PC-9 (cell line): ENCODE measurements at regions not wholly inside any gene's neighbourhood (a gene's known extent, or its start where the extent isn't known, plus 50 kb on each side); places are given as distances from the start of the nearest gene placed in this dataset.
"Not testable (repeated sequence)": the region's sequence is repeated elsewhere in the genome, so short reads cannot be mapped to it uniquely, and the experiment has no call there.

Experiments
- BruUV-seq: library from RNA; stranded (reverse); fragments of 400-500 nt; replicated peaks from 2 replicates; lab custom pipeline; 2021; lab: Mats Ljungman, UMichigan
- CTCF ChIA-PET: fragments of 300-600 bp; sonication (Branson Sonifier 250); formaldehyde crosslinking; loops from one replicate; lab custom pipeline; 2022; ENCODE audit warnings: antibody characterized with exemption; lab: Charles Lee
- POLR2A ChIA-PET: fragments of 300-600 bp; sonication (Branson Sonifier 250); formaldehyde crosslinking; loops from one replicate; lab custom pipeline; 2022; ENCODE audit warnings: antibody characterized with exemption; ENCODE audit not compliant: unreplicated experiment; lab: Charles Lee
- DNase-seq, 2 experiments: peaks; one replicate each; pipeline versions ENCODE4 v3.0.0 to v3.0.0-alpha.2; 2015 to 2022; ENCODE audit warnings: mixed read lengths in 1 of 2
- H2AFZ ChIP-seq: fragments of 200-600 bp; sonication (generic); 2 replicates; pipeline ENCODE4 v1.8.1; 2017; ENCODE audit warnings: antibody characterized with exemption
- H3F3A ChIP-seq: fragments of 200-600 bp; sonication (generic); 2 replicates; pipeline ENCODE4 v1.8.1; 2017; ENCODE audit warnings: antibody characterized with exemption, mild to moderate bottlenecking, low read depth; ENCODE audit not compliant: insufficient read depth
- H3K27ac ChIP-seq: fragments of 200-600 bp; sonication (generic); 2 replicates; pipeline ENCODE4 v1.6.1; 2016; ENCODE audit warnings: mixed run types
- H3K27me3 ChIP-seq: fragments of 200-600 bp; sonication (generic); 2 replicates; pipeline ENCODE4 v1.6.1; 2016; ENCODE audit warnings: low read depth, mixed run types; ENCODE audit not compliant: insufficient read depth
- H3K36me3 ChIP-seq: fragments of 200-600 bp; sonication (generic); 2 replicates; pipeline ENCODE4 v1.6.1; 2016; ENCODE audit warnings: low read depth, mixed run types
- H3K4me1 ChIP-seq: fragments of 200-600 bp; sonication (generic); replicated peaks from 2 replicates; pipeline ENCODE4 v1.6.1; 2016; ENCODE audit warnings: mixed run types; ENCODE audit not compliant: insufficient read depth
- H3K4me2 ChIP-seq: fragments of 200-600 bp; sonication (generic); 2 replicates; pipeline ENCODE4 v1.6.1; 2017; ENCODE audit warnings: mixed run types
- H3K4me3 ChIP-seq: fragments of 200-600 bp; sonication (generic); 2 replicates; pipeline ENCODE4 v1.6.1; 2016; ENCODE audit warnings: mixed run types
- H3K79me2 ChIP-seq: fragments of 200-600 bp; sonication (generic); 2 replicates; pipeline ENCODE4 v1.6.1; 2017; ENCODE audit warnings: low read depth, mixed run types
- H3K9me2 ChIP-seq: fragments of 200-600 bp; sonication (generic); 2 replicates; pipeline ENCODE4 v1.8.1; 2017; ENCODE audit warnings: mild to moderate bottlenecking; ENCODE audit not compliant: insufficient read depth
- H3K9me3 ChIP-seq: fragments of 200-600 bp; sonication (generic); 2 replicates; pipeline ENCODE4 v1.8.1; 2016; ENCODE audit warnings: low read depth; ENCODE audit not compliant: insufficient read depth
- H4K20me1 ChIP-seq: fragments of 200-600 bp; sonication (generic); 2 replicates; pipeline ENCODE4 v1.8.1; 2017; ENCODE audit not compliant: insufficient read depth
- intact Hi-C: fragments of 100-400 bp; cut with micrococcal nuclease; formaldehyde crosslinking; loops from one replicate; pipeline ENCODE4 v1.10.0; 2022; ENCODE audit not compliant: unreplicated experiment

- H3K9me2 ChIP-seq, intact Hi-C loops, DNase-seq, H3K27ac ChIP-seq, H3K4me3 ChIP-seq, H3K27me3 ChIP-seq, H3K36me3 ChIP-seq, H3K4me1 ChIP-seq, H3K4me2 ChIP-seq, H4K20me1 ChIP-seq, H3F3A ChIP-seq, CTCF ChIA-PET, H2AFZ ChIP-seq, H3K9me3 ChIP-seq, H3K79me2 ChIP-seq, BruUV-seq, POLR2A ChIA-PET: not testable (repeated sequence)
These were observed 57.8 kb upstream of the NBPF8 start for GRCh38 chr1:120357046-120357445.

- H3K27me3 ChIP-seq, H3K4me1 ChIP-seq, H3K36me3 ChIP-seq, H3F3A ChIP-seq, H4K20me1 ChIP-seq, BruUV-seq, H3K9me3 ChIP-seq, H2AFZ ChIP-seq, H3K27ac ChIP-seq, H3K4me2 ChIP-seq, H3K79me2 ChIP-seq, POLR2A ChIA-PET, intact Hi-C loops, CTCF ChIA-PET, H3K9me2 ChIP-seq, H3K4me3 ChIP-seq: not testable (repeated sequence)
- peak; percentile 4 to 16 for DNase-seq
These were observed 58.7 kb upstream of the NBPF8 start for GRCh38 chr1:120356170-120356569.

GRCh38 chr1:120354618-120355184 lies 60.1 kb upstream of the NBPF8 start:
- H3F3A ChIP-seq, H3K36me3 ChIP-seq, CTCF ChIA-PET, H3K4me1 ChIP-seq, H3K9me3 ChIP-seq, H3K79me2 ChIP-seq, H3K27me3 ChIP-seq, H3K9me2 ChIP-seq, H2AFZ ChIP-seq, intact Hi-C loops, BruUV-seq, POLR2A ChIA-PET, H4K20me1 ChIP-seq: not testable (repeated sequence)
- H3K4me2 ChIP-seq, result peak overlapping the region; percentile 64; the same call in 1 of the 2 replicates
- DNase-seq, result peak; percentile 23 to 74
- H3K27ac ChIP-seq, result peak overlapping the region; percentile 81
- peak overlapping the region; percentile 26; the same call in 1 of the 2 replicates for H3K4me3 ChIP-seq

GRCh38 chr1:120342231-120343073 lies 72.4 kb upstream of the NBPF8 start:
- POLR2A ChIA-PET, H3K27ac ChIP-seq, CTCF ChIA-PET, H3K36me3 ChIP-seq, BruUV-seq, H3K4me1 ChIP-seq, H3K79me2 ChIP-seq, H2AFZ ChIP-seq, H4K20me1 ChIP-seq, H3K9me3 ChIP-seq, intact Hi-C loops, H3K27me3 ChIP-seq, H3K9me2 ChIP-seq, H3F3A ChIP-seq: not testable (repeated sequence)
- Histone ChIP-seq H3K4me2 (peak overlapping the region; percentile 87), H3K4me3 (peak overlapping the region; percentile 57)
- DNase-seq, result peak in 1 of 2 experiments; percentile 31

- H3K27ac ChIP-seq, intact Hi-C loops, H3K27me3 ChIP-seq, H4K20me1 ChIP-seq, H3K36me3 ChIP-seq, H3K4me1 ChIP-seq, H3K9me3 ChIP-seq, H3F3A ChIP-seq, H3K9me2 ChIP-seq, POLR2A ChIA-PET, H3K79me2 ChIP-seq, CTCF ChIA-PET: not testable (repeated sequence)
- BruUV-seq, result TSS peak; percentile 63
- Histone ChIP-seq H3K4me2 (peak overlapping the region; percentile 84), H2AFZ (peak overlapping the region; percentile 71; the same call in 1 of the 2 replicates), H3K4me3 (peak overlapping the region; percentile 56; the same call in 1 of the 2 replicates)
- DNase-seq, result peak in 1 of 2 experiments; percentile 20
These were observed 73.1 kb upstream of the NBPF8 start for GRCh38 chr1:120341756-120342155.

- H3K79me2 ChIP-seq, H3K36me3 ChIP-seq, POLR2A ChIA-PET, H3K9me3 ChIP-seq, CTCF ChIA-PET, H2AFZ ChIP-seq, H3K27me3 ChIP-seq, intact Hi-C loops, H3K4me1 ChIP-seq, H4K20me1 ChIP-seq, H3K9me2 ChIP-seq, H3K27ac ChIP-seq, H3F3A ChIP-seq: not testable (repeated sequence)
- peak overlapping the region; percentile 84 for H3K4me2 ChIP-seq
- TSS peak; percentile 46 for BruUV-seq
- H3K4me3 ChIP-seq, result peak overlapping the region; percentile 56; the same call in 1 of the 2 replicates
- DNase-seq, result peak in 1 of 2 experiments; percentile 38
These were observed 73.7 kb upstream of the NBPF8 start for GRCh38 chr1:120340838-120341751.

GRCh38 chr1:120315738-120316137 lies 99.1 kb upstream of the NBPF8 start:
- BruUV-seq, POLR2A ChIA-PET, H4K20me1 ChIP-seq, H3F3A ChIP-seq, DNase-seq, H3K27ac ChIP-seq, H3K36me3 ChIP-seq, H3K4me3 ChIP-seq, H3K4me2 ChIP-seq, H3K4me1 ChIP-seq, H2AFZ ChIP-seq, H3K9me3 ChIP-seq, H3K27me3 ChIP-seq, H3K9me2 ChIP-seq, intact Hi-C loops, H3K79me2 ChIP-seq, CTCF ChIA-PET: not testable (repeated sequence)
